NB4 (cell line): ENCODE measurements at regions not wholly inside any gene's neighbourhood (a gene's known extent, or its start where the extent isn't known, plus 50 kb on each side); places are given as distances from the start of the nearest gene placed in this dataset.

Experiments used
- CTCF ChIP-seq: IDR thresholded peaks from one replicate; pipeline ENCODE4 v1.5.1; 2012; ENCODE audit warnings: low read depth, low read length
- POLR2A ChIP-seq: IDR thresholded peaks from 2 replicates; pipeline ENCODE4 v1.6.1; 2011; ENCODE audit warnings: mild to moderate bottlenecking; ENCODE audit not compliant: insufficient read length; ENCODE audit errors: extremely low read depth

- TF ChIP-seq CTCF: no peak
- TF ChIP-seq POLR2A: no peak
These were observed 381.6 kb upstream of the CPEB2 start for GRCh38 chr4:14620567-14621141.
